Amniotic epithelial cell (primary cell): ENCODE measurements at regions not wholly inside any gene's neighbourhood (a gene's known extent, or its start where the extent isn't known, plus 50 kb on each side); places are given as distances from the start of the nearest gene placed in this dataset.
A peak's percentile ranks its signal among the peaks of the same experiment; 100 is the strongest.
"Not testable (repeated sequence)": the region's sequence is repeated elsewhere in the genome, so short reads cannot be mapped to it uniquely, and the experiment has no call there.

ENCODE experiments used
- DNase-seq: peaks from one replicate; pipeline ENCODE4 v3.0.0-alpha.2; 2010; ENCODE audit warnings: low read depth

GRCh38 chr2:49677227-49677626 lies 522.9 kb upstream of the FSHR start:
- no peak for DNase-seq

- no peak for DNase-seq
These were observed 510.5 kb upstream of the FSHR start for GRCh38 chr2:49664827-49665226.

GRCh38 chr2:49661809-49662208 lies 507.5 kb upstream of the FSHR start:
- DNase-seq = no peak

- DNase-seq = no peak
These were observed 502.5 kb upstream of the FSHR start for GRCh38 chr2:49656853-49657252.

- DNase-seq = no peak
These were observed 488.8 kb upstream of the FSHR start for GRCh38 chr2:49643149-49643548.

- no peak for DNase-seq
These were observed 486.3 kb upstream of the FSHR start for GRCh38 chr2:49640630-49641029.

- DNase-seq = no peak
These were observed 466.7 kb upstream of the FSHR start for GRCh38 chr2:49621016-49621415.

GRCh38 chr2:49619804-49620203 lies 465.5 kb upstream of the FSHR start:
- no peak for DNase-seq

GRCh38 chr2:49618491-49618890 lies 464.2 kb upstream of the FSHR start:
- DNase-seq = no peak

GRCh38 chr2:49616800-49617199 lies 462.5 kb upstream of the FSHR start:
- DNase-seq = peak; percentile 1

- not testable (repeated sequence) for DNase-seq
These were observed 457.5 kb upstream of the FSHR start for GRCh38 chr2:49611796-49612195.

GRCh38 chr2:49600524-49600923 lies 446.2 kb upstream of the FSHR start:
- DNase-seq = no peak

- DNase-seq = no peak
These were observed 443.9 kb upstream of the FSHR start for GRCh38 chr2:49598231-49598630.

GRCh38 chr2:49585921-49586320 lies 431.6 kb upstream of the FSHR start:
- no peak for DNase-seq

- DNase-seq = no peak
These were observed 428.6 kb upstream of the FSHR start for GRCh38 chr2:49582946-49583345.

- DNase-seq = no peak
These were observed 422.7 kb upstream of the FSHR start for GRCh38 chr2:49577041-49577440.

- DNase-seq = no peak
These were observed 414.9 kb upstream of the FSHR start for GRCh38 chr2:49569176-49569575.

- DNase-seq = no peak
These were observed 413.7 kb upstream of the FSHR start for GRCh38 chr2:49567811-49568600.

- DNase-seq = no peak
These were observed 412.7 kb upstream of the FSHR start for GRCh38 chr2:49567021-49567420.

GRCh38 chr2:49553658-49554057 lies 399.3 kb upstream of the FSHR start:
- DNase-seq = peak; percentile 10

- DNase-seq = no peak
These were observed 378.4 kb upstream of the FSHR start for GRCh38 chr2:49532702-49533101.

GRCh38 chr2:49515996-49516782 lies 361.9 kb upstream of the FSHR start:
- no peak for DNase-seq

GRCh38 chr2:49514201-49514600 lies 359.9 kb upstream of the FSHR start:
- DNase-seq = no peak
